AG09319 (cell line): ENCODE measurements at regions not wholly inside any gene's neighbourhood (a gene's known extent, or its start where the extent isn't known, plus 50 kb on each side); places are given as distances from the start of the nearest gene placed in this dataset.

Experiments
- DNase-seq: peaks from one replicate; pipeline ENCODE4 v3.0.0-alpha.2; 2010; ENCODE audit warnings: low read depth; ENCODE audit errors: extremely low read depth
- TF ChIP-seq, protein P1 (sequence below): IDR thresholded peaks from 2 replicates; pipeline ENCODE4 v1.5.1; 2011; ENCODE audit warnings: low read depth, mild to moderate bottlenecking, inconsistent platforms, low read length, moderate library complexity

DNA sequence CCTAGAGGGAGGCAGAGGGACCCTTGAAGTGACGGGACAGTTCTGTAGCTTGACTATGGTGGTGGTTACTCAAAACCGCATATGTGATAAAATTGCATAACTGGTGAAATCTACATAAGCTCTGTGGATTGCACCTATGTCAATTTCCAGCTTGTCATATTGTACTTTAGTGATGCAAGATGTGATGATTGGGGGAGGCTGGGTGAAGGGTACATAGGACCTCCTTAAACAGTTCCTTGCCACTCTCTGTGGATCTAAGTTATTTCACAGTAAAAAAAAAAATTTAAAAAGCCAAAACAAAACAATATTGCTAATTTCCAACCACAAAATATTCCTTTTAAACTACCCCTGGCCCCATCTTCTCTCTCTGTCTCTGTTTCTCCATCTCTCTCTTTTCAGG is 472.6 kb upstream of the SULF2 start:
- DNase-seq, result no peak

GRCh38 chr20:48247961-48248360 is 462.7 kb upstream of the SULF2 start:
- DNase-seq, result no peak
- TF ChIP-seq, protein P1, sequence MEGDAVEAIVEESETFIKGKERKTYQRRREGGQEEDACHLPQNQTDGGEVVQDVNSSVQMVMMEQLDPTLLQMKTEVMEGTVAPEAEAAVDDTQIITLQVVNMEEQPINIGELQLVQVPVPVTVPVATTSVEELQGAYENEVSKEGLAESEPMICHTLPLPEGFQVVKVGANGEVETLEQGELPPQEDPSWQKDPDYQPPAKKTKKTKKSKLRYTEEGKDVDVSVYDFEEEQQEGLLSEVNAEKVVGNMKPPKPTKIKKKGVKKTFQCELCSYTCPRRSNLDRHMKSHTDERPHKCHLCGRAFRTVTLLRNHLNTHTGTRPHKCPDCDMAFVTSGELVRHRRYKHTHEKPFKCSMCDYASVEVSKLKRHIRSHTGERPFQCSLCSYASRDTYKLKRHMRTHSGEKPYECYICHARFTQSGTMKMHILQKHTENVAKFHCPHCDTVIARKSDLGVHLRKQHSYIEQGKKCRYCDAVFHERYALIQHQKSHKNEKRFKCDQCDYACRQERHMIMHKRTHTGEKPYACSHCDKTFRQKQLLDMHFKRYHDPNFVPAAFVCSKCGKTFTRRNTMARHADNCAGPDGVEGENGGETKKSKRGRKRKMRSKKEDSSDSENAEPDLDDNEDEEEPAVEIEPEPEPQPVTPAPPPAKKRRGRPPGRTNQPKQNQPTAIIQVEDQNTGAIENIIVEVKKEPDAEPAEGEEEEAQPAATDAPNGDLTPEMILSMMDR, result no peak

More for the DNA sequence above, 472.6 kb upstream of the SULF2 start:
- TF ChIP-seq, protein P1, result no peak

- TF ChIP-seq, protein P1, result no peak
- DNase-seq, result no peak
Measured at GRCh38 chr20:48246061-48246790, 460.9 kb upstream of the SULF2 start.

GRCh38 chr20:48242623-48243022 is 457.3 kb upstream of the SULF2 start:
- TF ChIP-seq, protein P1, result no peak
- no peak for DNase-seq

GRCh38 chr20:48241482-48241881 is 456.2 kb upstream of the SULF2 start:
- DNase-seq, result no peak
- TF ChIP-seq, protein P1, result no peak

- DNase-seq, result no peak
- TF ChIP-seq, protein P1, result no peak
Measured at GRCh38 chr20:48238781-48239180, 453.5 kb upstream of the SULF2 start.

GRCh38 chr20:48238326-48238725 is 453.0 kb upstream of the SULF2 start:
- TF ChIP-seq, protein P1, result no peak
- DNase-seq, result no peak
